Activated CD4-positive, alpha-beta T cell treated with anti-CD3 and anti-CD28 coated beads, Interleukin-2, amount 50 U/mL, for 16 hours (primary cell): ENCODE measurements at regions not wholly inside any gene's neighbourhood (a gene's known extent, or its start where the extent isn't known, plus 50 kb on each side); places are given as distances from the start of the nearest gene placed in this dataset.
A peak's percentile ranks its signal among the peaks of the same experiment; 100 is the strongest.
"Not testable (repeated sequence)": the region's sequence is repeated elsewhere in the genome, so short reads cannot be mapped to it uniquely, and the experiment has no call there.

ENCODE experiments used
- DNase-seq: peaks from one replicate; pipeline ENCODE4 v3.0.0-alpha.2; 2020

DNA sequence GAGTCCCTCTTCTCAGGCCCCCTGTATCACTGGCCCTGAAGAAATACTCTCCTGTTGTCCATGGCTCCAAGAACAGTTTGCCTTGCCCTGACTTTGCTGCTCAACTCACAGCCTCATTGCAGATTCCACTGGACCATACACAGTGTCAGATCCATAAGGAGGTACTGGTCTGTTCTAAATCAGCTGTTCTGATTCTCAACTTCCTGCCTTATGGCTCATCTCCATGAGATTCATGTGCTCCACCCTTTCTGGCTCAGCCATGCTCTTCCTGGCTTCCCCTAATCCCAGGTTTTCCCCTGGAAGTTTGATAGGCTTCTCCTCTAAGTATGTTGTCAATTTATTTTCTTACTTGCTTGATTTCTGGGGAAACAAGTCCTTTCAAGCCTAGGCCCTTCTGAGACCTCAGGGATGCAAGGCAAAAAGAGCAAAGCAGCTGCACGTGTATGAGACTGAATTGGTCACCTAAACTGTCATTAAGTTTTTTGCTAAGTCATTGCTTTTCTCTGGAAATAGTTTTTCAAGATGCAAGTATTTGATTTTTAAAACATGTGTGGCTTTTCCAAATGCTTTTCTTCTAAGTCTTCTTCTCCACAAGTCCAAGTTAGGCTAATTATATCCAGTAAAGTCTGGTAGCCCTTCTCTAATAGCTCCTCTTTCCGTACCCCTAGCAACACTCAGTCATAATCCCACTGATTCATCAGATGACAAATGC is 1288.5 kb downstream of the RPIA start:
- DNase-seq: not testable (repeated sequence)

DNA sequence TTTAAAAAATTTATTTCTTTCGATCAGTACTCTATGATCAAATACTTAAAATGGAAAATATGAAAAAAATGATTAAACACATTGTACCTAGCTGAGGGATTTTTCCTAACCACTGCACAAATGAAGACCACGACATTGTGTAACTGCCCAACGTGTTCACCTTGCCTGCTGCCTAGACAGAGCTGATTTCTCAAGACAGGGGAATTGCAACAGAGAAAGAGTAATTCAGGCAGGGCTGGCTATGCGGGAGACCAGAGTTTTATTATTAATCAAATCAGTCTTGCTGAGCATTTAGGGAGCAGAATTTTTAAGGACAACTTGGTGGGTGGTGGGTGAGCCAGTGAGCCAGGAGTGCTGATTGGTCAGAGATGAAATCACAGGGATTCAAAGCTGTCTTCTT is 1290.8 kb downstream of the RPIA start:
- DNase-seq: not testable (repeated sequence)

DNA sequence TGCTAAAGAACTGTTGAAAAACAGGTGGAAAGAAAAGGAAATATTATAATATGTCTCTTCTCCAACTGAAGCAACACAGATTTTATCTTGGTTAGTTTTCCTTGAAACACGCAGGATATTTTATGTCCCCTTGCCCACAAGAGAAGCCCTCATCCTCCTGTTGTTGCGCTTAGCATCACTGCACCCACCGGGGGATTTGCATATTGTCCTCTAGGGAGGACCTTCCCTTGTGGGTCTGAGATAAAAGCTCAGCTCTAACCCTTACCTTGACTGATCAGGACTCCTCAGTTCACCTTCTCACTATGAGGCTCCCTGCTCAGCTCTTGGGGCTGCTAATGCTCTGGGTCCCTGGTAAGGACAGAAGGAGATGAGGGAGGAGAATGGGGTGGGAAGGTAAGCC is 1294.2 kb downstream of the RPIA start:
- not testable (repeated sequence) for DNase-seq

DNA sequence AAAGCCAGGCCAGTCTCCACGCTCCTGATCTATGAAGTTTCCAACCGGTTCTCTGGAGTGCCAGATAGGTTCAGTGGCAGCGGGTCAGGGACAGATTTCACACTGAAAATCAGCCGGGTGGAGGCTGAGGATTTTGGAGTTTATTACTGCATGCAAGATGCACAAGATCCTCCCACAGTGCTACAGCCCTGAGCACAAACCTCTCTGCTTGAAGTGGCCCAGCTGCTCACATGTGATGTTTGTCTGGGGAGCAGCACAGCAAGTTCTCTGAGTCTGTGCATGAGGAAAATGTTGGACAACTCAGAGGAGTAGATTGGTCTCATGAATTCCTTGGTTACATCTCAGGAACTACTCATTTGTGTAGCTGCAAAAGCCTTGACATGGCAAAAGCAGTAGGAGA is 1295.1 kb downstream of the RPIA start:
- DNase-seq: not testable (repeated sequence)

DNA sequence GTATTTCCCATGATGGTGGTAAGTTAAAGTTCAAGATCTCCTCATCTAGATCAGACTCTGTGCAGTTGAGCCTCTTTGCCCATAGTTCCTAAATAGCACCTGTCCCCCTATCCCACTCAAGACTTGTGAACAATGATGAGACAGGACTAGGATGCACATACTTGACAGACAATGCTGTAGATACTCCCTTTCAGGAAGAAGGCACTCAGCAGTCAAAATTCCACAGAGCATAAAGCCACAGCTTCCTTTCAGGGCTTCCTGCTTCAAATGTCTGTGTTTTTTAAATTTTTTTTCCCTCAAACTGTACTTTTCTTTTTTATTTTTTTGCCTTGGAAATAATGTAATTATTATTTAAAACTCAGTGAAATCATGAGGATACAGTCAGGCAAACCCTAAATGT is 1305.3 kb downstream of the RPIA start:
- not testable (repeated sequence) for DNase-seq

DNA sequence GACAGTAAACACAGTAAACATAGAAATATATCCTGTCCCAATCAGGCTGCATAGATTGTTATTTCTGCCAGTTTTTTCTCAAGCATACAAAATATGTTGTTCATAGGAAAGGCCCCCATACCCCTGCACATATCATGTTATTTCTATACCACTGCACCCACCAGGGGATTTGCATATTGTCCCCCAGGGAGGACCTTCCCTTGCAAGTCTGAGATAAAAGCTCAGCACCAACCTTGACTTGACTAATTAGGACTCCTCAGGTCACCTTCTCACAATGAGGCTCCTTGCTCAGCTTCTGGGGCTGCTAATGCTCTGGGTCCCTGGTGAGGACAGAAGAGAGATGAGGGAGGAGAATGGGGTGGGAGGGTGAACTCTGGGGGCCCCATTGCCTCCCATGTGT is 1313.1 kb downstream of the RPIA start:
- not testable (repeated sequence) for DNase-seq

DNA sequence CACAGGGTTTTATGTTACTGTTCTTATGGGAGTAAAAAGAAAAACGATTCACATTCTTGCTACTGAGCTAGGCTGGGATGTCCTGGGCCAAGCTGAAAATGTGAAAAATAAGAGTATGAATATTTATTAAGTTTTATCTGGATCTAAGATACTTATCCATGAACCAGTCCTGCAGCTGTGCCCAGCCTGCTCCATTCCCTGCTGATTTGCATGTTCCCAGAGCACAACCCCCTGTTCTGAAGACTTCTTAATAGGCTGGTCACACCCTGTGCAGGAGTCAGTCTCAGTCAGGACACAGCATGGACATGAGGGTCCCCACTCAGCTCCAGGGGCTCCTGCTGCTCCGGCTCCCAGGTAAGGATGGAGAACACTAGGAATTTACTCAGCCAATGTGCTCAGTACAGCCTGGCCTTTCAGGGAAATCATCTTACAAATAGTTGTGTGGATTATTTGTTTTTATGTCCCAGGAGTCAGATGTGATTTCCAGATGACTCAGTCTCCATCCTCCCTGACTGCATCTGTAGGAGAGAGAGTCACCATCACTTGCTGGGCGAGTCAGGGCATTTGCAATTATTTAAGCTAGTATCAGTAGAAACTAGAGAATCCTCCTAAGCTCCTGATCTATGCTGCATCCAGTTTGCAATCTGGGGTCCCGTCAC is 1319.1 kb downstream of the RPIA start:
- not testable (repeated sequence) for DNase-seq

DNA sequence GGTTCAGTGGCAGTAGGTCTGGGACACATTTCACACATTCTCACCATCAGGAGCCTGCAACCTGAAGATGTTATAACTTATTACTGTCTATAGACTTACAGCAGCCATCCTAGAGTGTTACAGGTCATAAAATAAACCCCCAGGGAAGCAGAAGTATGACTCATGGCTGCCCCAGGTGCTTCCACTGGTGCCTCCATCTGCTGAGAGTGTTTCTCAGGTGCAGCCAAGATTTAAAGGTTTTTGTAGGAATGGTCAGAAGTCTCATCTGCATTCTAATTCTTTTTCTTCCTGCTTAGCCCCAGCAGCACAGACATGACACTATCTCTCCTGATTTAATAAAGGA is 1319.6 kb downstream of the RPIA start:
- not testable (repeated sequence) for DNase-seq

DNA sequence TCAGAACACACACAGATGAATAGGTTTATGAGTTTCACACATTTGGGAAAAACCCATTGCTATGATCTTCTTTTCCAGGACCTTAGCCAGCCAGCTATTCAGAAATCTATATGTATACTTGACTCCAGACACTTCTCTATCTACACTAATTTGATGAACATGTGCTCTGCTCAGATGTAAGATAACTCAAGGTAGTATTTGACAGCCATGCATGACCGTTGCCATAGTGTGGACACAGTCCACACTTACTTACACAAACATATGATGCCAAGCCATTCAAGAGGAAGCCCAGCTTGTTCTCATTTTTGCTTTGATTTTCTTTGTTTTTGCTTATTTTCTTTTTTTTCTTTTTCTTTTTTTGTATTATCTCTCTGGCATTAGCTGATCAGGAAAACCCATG is 1328.4 kb downstream of the RPIA start:
- not testable (repeated sequence) for DNase-seq

DNA sequence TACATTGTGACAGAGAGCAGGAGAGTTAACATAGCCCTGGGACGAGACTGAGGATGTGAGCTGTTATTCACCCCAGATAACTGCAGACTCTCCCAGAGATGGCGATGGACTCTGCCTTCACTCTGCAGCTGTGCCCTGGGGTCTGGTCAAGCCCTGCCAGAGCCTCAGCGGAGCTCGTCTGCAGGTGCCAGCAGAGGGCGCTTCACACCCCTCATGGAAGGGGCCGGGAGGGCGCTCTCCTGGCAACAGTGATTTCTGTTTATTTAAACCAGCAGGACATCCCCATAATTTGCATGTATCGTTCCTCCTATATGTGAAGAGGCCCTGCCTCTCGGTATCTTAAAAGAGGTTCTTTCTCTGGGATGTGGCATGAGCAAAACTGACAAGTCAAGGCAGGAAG is 1329.8 kb downstream of the RPIA start:
- DNase-seq: not testable (repeated sequence)

DNA sequence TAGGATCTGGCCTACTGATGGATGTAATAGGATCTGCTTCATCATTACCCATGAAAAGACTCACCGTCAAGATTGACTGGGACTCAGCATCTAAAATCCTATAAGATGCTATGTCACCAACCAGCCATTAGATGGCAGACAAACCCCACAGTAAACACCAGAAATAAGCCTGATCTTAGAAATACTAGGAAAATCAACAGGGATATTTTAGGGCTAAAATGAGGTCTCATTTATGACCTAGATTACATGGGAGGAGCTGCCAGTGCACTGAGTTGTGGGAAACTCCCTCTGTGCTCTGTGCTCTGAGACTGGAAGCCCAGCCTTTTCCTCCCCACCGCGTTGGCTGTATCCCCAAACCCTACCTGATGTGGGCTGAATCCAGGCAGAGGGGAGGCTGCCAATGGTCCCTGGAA is 1335.8 kb downstream of the RPIA start:
- DNase-seq: not testable (repeated sequence)

DNA sequence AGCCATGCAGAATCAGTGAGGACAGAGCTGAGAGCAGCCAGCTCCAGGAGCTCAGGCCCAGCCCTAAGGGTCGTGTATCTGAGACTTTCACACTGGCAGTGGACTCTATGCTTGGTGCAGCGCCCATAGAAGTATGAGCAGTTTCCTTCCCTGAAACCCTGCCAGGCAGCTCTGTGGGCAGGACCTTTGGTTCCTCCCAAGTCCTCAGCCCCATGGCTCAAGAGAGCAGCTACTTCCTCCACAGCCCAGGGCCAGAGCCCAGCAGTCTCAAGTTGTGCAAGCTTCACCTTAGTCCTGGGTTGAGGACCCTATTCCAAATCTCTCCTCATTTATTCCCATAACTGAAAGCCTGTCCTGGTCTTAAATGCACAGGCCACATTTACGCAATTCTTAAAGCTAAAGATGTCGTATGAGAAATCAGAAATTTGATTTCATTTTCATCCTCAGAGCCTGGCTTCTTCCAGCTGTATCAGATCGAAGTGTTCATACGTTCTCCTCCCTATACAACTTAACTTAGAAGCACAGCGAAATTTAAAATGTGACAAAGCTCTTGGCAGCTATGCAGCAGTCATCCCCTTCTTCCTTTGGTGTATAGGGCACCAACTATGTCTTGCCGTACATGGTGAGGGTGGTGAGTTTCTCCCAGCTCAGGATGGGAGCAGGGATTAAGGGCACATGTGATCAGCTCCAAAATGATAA is 1337.1 kb downstream of the RPIA start:
- DNase-seq: not testable (repeated sequence)

DNA sequence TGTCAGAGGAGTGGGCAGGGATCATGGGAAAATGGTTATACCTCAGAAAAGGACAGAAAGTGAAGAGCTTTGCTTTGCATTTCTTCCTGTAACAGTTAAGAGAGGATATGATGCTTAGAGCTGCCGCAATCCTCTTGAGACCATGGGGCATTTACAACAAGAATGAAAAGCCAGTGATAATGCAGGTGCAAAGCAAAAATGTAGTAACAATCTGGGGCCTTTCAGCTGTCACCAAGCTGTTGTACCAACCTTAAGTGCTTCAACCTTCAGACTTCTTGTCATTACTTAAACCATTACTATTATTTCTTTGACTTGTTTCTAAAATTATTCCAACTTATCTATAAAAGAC is 1337.6 kb downstream of the RPIA start:
- DNase-seq: not testable (repeated sequence)

DNA sequence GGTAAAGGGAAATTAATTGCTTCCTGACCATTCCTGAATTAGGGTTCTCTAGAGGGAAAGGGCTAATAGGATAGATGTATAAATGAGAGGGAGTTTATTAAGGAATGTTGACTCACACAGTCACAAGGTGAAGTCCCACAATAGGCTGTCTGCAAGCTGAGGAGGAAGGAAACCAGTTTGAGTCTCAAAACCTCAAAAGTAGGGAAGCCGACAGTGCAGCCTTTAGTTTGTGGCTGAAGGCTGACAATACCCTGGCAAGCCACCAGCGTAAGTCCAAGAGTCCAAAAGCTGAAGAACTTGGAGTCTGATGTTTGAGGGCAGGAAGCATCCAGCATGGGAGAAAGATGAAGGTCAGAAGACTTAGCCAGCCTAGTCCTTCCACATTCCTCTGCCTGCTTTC is 1340.8 kb downstream of the RPIA start:
- not testable (repeated sequence) for DNase-seq

DNA sequence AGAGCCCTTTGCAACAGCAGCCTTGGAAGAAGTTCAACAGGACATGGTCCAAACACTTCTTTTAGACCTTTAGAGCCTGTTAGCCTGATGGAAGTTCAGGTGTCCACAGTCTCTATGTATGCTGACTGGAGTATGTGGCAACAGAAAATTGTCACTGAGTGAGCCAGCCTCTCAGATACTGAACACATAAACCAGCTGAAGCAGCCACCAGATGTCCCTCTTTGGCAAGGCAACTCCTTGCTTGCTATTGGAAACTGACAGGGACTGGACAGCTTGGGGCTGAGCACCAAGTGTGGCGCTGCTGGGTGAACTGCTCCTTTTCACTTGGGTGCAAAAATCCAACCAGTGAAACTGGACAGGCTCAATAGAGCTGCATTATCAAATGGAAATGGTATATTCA is 1344.9 kb downstream of the RPIA start:
- not testable (repeated sequence) for DNase-seq

DNA sequence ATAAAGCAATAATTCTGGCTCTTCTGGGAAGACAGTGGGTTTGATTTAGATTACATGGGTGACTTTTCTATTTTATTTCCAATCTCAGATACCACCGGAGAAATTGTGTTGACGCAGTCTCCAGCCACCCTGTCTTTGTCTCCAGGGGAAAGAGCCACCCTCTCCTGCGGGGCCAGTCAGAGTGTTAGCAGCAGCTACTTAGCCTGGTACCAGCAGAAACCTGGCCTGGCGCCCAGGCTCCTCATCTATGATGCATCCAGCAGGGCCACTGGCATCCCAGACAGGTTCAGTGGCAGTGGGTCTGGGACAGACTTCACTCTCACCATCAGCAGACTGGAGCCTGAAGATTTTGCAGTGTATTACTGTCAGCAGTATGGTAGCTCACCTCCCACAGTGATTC is 1347.6 kb downstream of the RPIA start:
- DNase-seq: not testable (repeated sequence)

DNA sequence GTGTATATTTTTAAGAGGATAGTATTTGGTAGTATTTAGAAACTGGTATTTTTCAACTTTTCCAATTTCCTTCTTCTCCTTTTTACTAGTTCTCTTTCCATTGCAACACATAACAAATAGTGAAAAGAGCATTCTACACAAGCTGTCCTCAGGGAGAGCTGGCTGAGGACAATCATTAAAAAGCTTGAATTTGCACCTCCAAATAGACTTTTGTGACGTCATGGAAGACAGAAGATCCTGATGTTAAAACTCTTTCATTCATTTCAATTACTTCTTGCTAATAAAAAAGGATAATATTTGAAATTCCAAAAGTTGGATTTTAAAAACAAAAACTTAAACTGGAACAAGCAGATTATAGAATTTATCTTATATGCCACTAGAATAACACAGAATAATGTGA is 1356.3 kb downstream of the RPIA start:
- not testable (repeated sequence) for DNase-seq

DNA sequence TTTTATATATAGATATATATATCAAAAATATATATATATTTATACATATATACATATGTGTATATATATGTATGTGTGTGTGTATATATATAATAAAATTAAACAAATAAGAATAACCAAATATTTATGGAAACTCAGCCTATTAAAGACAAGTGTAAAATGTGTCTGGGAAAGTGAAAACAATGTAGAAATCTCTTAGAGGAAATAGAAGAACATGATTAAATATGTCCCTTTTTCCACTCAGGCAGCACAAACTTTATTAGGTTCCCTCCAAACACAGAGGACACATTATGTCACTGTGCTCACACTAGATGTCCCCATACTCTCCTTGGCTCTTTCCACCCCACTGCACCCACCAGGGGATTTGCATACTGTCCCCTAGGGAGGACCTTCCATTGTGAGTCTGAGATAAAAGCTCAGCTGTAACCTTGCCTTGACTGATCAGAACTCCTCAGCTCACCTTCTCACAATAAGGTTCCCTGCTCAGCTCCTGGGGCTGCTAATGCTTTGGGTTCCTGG is 1360.7 kb downstream of the RPIA start:
- not testable (repeated sequence) for DNase-seq

DNA sequence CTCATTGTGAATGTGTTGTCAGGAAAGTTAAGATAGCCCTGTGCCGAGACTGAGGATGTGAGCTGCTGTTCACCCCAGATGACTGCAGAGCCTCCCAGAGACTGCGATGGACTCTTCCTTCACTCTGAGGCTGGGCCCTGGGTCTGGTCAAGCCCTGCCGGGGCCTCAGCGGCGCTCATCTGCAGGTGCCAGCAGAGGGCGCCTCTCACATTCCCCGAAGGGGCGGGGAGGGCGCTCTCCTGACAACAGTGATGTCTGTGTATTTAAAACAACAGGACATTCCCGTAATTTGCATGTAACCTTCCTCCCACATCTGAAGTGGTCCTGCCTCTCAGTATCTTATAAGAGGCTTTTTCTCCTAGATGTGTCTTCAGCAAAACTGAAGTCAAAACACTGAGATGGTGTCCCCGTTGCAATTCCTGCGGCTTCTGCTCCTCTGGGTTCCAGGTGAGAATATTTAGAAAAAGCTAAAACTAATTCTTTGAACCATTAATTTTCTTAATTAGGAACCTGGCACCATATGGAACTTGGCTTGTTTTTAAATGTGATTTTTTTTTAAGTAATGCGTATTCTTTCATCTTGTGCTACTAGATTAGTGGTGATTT is 1377.9 kb downstream of the RPIA start:
- peak; percentile 7 for DNase-seq

DNA sequence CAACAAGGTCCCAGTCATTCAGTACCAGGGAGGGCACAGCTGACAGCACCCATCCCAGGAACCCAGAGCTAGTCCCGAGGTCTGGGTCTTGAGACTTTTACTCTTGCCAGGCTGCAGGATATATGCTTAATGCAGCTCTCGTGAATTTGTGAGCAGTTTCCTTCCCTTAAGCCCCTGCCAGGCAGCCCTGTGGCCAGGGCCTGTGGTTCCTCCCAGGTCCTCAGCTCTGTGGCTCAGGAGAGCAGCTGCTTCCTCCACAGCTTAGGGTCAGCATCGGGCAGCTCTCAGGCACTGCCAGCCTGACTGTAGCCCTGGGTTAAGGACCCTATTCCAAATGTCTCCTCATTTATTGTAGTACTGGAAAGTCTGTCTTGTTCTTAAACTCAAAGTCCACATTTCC is 1384.8 kb downstream of the RPIA start:
- no peak for DNase-seq

DNA sequence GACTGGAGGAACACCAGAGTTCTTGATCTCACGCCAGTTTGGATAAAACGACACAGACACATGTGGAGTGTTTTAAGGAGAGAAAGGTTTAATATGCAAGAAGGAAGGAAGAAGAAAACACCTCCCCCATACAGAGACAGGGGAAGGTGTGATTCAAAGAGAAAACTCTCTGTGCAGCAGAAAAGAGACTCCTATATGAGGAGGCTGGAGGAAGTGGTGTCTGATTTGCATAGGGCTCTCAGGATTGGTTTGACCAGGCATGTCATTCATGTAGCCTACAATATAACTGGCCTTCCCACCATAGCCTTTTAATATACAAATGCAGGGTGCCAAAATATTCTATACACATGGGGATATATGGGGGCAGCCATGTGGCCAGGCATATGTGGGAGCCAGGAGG is 1386.5 kb downstream of the RPIA start:
- DNase-seq: no peak

DNA sequence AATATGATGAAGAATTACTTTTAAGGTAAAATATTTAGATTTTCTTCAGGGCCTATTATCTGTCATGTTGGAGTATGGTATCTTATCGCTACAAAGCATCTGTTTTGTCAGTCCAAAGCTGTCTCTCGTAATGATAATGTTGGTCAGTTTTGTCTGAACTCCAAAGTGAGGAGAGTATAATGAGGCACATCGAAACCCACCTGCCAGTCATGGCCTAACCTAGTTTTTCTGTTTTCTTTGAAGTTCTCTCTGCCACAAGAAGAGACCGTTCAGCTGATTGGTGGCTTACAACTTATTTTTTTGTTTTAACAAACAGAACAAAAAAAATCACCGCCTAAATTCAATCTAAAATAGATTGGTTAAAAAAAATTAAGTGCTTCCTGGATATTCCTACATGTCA is 1387.9 kb downstream of the RPIA start:
- DNase-seq: no peak

DNA sequence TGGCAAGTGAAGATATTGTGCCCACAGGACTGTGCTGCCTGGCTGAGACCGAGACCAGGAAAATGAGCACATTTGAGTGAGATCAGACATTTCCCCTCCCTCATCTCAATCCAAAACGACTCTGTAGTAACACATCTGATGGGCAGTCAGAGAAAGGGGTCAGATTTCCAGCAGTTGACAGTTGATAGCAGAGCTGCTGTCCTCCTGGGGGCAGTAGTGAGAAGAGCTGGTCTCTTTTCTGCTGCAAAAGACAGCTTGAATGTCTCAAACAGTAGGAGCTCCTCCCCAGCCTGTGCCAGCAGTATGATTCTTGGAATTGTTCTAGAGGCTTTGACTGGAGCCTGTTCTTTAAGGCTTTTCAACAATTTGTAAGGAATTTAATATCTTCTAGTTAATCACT is 1396.3 kb downstream of the RPIA start:
- DNase-seq: not testable (repeated sequence)
